ENCODE measurements at regions not wholly inside any gene's neighbourhood (a gene's known extent, or its start where the extent isn't known, plus 50 kb on each side); places are given as distances from the start of the nearest gene placed in this dataset.

GRCh38 chr1:38746941-38747600 lies 112.5 kb downstream of the RRAGC start:
- Mint-ChIP-seq H3K27me3 (ENCODE audit: unreplicated experiment) (peaks cover 31% of the 10 kb centered on the region), H3K4me1 (ENCODE audit: low read depth, unreplicated experiment) (no peaks in the 10 kb centered on the region), H3K4me3 (ENCODE audit: low read depth, unreplicated experiment) (no peak overlapping the region), H3K27ac (ENCODE audit: unreplicated experiment) (no peak overlapping the region), H3K36me3 (ENCODE audit: insufficient read depth, unreplicated experiment) (no peaks in the 10 kb centered on the region), H3K9me3 (ENCODE audit: low read depth, unreplicated experiment) (no peaks in the 10 kb centered on the region)
- intact Hi-C loops (cut with micrococcal nuclease; ENCODE audit: unreplicated experiment) = no loop called here
- TF ChIP-seq, protein P1, sequence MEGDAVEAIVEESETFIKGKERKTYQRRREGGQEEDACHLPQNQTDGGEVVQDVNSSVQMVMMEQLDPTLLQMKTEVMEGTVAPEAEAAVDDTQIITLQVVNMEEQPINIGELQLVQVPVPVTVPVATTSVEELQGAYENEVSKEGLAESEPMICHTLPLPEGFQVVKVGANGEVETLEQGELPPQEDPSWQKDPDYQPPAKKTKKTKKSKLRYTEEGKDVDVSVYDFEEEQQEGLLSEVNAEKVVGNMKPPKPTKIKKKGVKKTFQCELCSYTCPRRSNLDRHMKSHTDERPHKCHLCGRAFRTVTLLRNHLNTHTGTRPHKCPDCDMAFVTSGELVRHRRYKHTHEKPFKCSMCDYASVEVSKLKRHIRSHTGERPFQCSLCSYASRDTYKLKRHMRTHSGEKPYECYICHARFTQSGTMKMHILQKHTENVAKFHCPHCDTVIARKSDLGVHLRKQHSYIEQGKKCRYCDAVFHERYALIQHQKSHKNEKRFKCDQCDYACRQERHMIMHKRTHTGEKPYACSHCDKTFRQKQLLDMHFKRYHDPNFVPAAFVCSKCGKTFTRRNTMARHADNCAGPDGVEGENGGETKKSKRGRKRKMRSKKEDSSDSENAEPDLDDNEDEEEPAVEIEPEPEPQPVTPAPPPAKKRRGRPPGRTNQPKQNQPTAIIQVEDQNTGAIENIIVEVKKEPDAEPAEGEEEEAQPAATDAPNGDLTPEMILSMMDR (IDR thresholded peaks at IDR 0.05; ENCODE audit: unreplicated experiment) = no peak
- CTCF ChIA-PET = no interaction called here
- DNase-seq = no peak
- no TSS peak for BruUV-seq (replicated peaks)

GRCh38 chr1:38746402-38746935 lies 113.1 kb downstream of the RRAGC start:
- H3K9me3 Mint-ChIP-seq (ENCODE audit: low read depth, unreplicated experiment) = no peaks in the 10 kb centered on the region
- no peak for DNase-seq
- no peaks in the 10 kb centered on the region for H3K36me3 Mint-ChIP-seq (ENCODE audit: insufficient read depth, unreplicated experiment)
- BruUV-seq (replicated peaks) = no TSS peak
- H3K4me3 Mint-ChIP-seq (ENCODE audit: low read depth, unreplicated experiment) = no peak overlapping the region
- TF ChIP-seq, protein P1 (IDR thresholded peaks at IDR 0.05; ENCODE audit: unreplicated experiment) = no peak
- CTCF ChIA-PET = no interaction called here
- intact Hi-C loops (cut with micrococcal nuclease; ENCODE audit: unreplicated experiment) = no loop called here
- H3K4me1 Mint-ChIP-seq (ENCODE audit: low read depth, unreplicated experiment) = no peaks in the 10 kb centered on the region
- H3K27ac Mint-ChIP-seq (ENCODE audit: unreplicated experiment) = no peak overlapping the region
- peaks cover 25% of the 10 kb centered on the region for H3K27me3 Mint-ChIP-seq (ENCODE audit: unreplicated experiment)

- Mint-ChIP-seq H3K9me3 (ENCODE audit: low read depth, unreplicated experiment) (no peaks in the 10 kb centered on the region), H3K36me3 (ENCODE audit: insufficient read depth, unreplicated experiment) (no peaks in the 10 kb centered on the region), H3K27ac (ENCODE audit: unreplicated experiment) (no peak overlapping the region), H3K4me3 (ENCODE audit: low read depth, unreplicated experiment) (no peak overlapping the region), H3K4me1 (ENCODE audit: low read depth, unreplicated experiment) (no peaks in the 10 kb centered on the region), H3K27me3 (ENCODE audit: unreplicated experiment) (peaks cover 21% of the 10 kb centered on the region)
- no TSS peak for BruUV-seq (replicated peaks)
- no peak for DNase-seq
- CTCF ChIA-PET = no interaction called here
- intact Hi-C loops (cut with micrococcal nuclease; ENCODE audit: unreplicated experiment) = no loop called here
- TF ChIP-seq, protein P1 (IDR thresholded peaks at IDR 0.05; ENCODE audit: unreplicated experiment) = no peak
These were observed 113.8 kb downstream of the RRAGC start for GRCh38 chr1:38745476-38746401.

DNA sequence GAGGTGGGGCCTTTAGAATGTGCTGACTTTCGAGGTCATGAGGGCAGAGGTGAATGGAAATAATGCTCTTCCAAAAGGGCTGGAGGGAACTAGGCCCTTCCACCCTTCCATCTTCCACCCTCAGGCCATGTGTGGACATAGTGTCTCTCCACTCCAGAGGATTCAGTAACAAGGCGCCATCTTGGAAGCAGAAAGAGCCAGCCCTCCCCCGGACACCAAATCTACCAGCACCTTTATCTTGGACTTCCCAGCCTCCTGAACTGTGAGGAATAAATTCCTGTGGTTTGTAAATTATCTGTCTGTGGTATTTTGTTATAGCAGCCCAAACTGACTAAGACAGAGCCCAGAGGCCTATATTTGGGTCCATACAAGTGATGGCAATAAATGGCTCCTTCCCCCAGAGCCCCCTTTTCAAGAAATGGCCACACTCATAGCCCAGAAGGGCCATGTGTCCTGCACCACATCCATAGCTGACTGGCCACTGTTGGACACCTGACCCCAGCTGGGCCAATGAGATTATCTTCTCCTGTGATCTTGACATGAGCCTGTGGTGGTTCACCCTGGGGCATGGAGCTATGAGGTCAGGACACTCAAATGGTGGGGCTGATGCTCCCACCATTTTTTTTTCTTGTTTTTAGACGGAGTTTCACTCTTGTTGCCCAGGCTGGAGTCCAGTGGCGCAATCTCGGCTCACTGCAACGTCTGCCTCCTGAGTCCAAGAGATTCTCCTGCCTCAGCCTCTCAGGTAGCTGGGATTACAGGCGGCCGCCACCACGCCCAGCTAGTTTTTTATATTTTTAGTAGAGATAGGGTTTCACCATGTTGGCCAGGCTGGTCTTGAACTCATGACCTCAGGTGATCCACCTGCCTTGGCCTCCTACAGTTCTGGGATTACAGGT lies 114.9 kb downstream of the RRAGC start:
- TF ChIP-seq, protein P1 (IDR thresholded peaks at IDR 0.05; ENCODE audit: unreplicated experiment) = no peak
- H3K4me1 Mint-ChIP-seq (ENCODE audit: low read depth, unreplicated experiment) = no peaks in the 10 kb centered on the region

More for the DNA sequence above, 114.9 kb downstream of the RRAGC start:
- BruUV-seq (replicated peaks) = no TSS peak
- Mint-ChIP-seq H3K9me3 (ENCODE audit: low read depth, unreplicated experiment) (no peaks in the 10 kb centered on the region), H3K4me3 (ENCODE audit: low read depth, unreplicated experiment) (no peak overlapping the region), H3K36me3 (ENCODE audit: insufficient read depth, unreplicated experiment) (no peaks in the 10 kb centered on the region), H3K27me3 (ENCODE audit: unreplicated experiment) (peaks cover 16% of the 10 kb centered on the region), H3K27ac (ENCODE audit: unreplicated experiment) (no peak overlapping the region)
- intact Hi-C loops (cut with micrococcal nuclease; ENCODE audit: unreplicated experiment) = no loop called here
- no peak for DNase-seq
- CTCF ChIA-PET = no interaction called here

All from Calu3 (cell line).